Ammon's horn (tissue), 1 donor: ENCODE measurements at regions not wholly inside any gene's neighbourhood (a gene's known extent, or its start where the extent isn't known, plus 50 kb on each side); places are given as distances from the start of the nearest gene placed in this dataset.

ENCODE experiments used
- DNase-seq: peaks from one replicate; pipeline ENCODE4 v3.0.0-alpha.2; 2016; ENCODE audit warnings: low spot score

DNA sequence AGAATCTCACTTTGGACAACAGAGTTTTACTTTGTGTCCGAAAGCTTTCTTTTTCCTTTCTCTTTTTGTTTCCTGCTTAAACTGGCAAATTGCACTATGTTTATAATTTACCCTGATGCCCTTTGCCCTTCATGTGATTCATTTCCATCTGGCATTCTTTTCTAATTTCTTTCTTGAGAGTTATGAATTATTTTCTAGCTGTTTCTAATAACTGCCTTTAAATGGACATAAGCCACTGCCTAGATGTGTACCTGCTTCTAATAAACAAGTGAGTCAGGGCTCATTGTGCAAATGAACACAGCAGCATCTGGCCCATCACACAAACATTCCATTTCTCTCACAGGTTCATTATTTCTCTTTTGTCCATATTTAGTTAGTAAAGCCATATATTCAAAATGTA lies 242.3 kb upstream of the GPRIN3 start:
- DNase-seq: no peak

DNA sequence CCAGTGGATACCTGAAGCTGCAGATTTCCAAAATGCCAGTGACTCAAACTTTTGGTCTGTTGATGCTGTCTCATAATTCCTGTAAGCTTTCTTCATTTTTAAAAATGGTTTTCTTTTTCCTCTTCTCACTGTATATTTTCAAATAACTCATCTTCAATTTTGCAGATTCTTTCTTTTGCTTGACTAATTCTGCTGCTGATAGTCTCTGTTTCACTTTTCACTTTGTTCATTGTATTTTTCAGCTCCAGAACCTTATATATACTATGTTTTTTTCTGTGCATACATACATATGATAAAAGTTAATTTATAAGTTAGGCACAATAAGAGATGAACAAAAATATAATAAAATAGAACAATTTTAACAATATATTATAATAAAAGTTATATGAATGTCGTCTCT lies 237.7 kb upstream of the GPRIN3 start:
- DNase-seq: no peak

DNA sequence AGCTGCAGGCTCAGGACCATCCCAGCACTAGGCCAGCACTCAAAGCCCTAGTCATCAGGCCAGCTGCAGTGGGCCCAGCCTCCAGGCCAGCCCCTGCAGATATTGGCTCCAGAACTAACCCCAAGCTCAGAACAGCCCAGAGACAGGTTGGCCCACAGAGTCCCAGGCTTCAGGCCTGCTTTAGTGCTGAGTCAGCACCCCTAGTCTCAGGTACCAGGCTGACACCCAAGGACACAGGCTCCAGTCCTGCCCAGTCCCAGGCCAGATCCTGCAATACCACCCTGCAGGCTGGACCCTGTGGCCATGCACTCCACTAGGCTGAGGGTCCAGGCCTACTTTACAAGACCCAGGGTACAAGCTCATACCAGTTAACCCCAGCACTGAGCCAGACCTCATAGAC lies 234.4 kb upstream of the GPRIN3 start:
- DNase-seq: no peak

DNA sequence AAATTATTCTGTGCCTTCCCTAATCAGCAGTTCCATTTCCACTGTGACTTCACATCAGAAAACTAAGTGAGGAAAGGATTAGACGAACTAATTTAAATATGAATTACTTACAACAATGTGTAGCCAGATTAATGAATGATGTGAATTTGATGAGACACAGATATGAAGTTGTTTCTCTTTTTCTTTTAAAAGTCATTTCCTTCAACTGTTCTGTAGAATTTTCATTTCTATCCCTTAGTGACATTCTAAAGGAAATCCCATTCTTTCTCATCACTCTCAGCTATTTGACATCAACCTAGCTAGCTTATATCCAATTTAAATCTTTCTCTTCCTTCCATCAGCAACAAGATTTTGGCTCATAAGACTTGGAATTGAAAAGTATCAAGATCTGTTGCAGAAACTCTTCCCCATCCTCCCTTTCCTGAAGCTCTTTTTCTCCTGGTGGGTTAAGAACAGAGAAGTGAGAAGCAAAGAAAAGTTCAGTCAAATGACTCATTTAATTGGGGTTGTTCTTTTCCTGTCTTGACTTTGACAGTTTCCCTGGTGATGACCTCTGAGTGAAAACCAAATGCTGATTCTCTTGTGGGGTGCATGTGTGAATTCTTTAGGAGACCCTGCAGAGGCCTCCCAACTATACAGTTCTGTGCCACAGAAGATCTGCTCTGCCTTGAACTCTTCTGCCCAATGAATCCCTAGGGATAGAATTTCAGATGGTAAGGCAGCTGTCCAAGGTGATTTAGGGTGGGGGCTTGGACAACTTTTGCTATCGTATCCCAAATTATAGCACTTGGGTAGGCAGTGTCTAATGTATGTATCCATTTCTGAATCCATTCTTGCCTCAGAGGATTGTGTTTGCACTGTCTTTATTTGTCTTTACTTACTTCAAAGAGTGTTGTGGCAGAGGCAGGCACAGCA lies 232.5 kb upstream of the GPRIN3 start:
- no peak for DNase-seq

- DNase-seq: no peak
Observed at GRCh38 chr4:89539374-89539773, 231.8 kb upstream of the GPRIN3 start.

GRCh38 chr4:89538886-89539285 lies 231.3 kb upstream of the GPRIN3 start:
- no peak for DNase-seq

GRCh38 chr4:89538171-89538570 lies 230.6 kb upstream of the GPRIN3 start:
- DNase-seq: no peak

DNA sequence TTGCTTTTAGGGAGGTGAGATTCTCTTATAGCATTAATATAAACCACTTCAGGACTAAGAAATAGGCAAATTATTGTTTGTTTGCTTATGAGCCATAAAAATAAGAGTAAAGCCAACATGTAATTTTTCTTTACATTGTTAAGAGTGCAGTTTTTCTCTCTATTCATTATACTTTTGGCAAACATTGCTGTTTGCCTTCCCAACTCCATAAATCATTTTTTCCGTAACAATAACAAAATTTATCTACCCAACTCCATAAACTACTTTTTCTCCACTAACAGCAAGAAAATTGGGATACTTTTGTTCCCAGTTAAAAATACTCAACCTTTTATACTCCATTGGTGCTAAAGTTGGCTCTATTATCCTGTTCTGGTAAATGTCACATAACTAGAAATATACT lies 229.7 kb upstream of the GPRIN3 start:
- DNase-seq: no peak

DNA sequence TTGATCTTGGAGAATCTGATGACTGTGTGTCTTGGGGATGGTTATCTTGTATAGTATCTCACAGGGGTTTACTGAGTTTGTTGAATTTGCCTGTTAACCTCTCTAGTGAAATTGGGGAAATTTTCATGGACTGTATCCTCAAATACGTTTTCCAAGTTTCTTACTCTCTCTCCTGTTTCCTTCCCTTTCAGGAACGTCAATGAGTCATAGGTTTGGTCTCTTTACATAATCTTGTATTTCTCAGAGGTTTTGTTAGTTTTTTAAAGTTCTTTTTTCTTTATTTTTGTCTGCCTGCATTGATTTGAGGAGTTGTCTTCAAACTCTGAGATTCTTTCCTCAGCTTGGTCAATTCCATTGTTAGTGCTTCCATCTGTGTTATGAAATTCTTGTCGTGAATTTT lies 227.7 kb upstream of the GPRIN3 start:
- no peak for DNase-seq

- no peak for DNase-seq
Observed at GRCh38 chr4:89534356-89534755, 226.8 kb upstream of the GPRIN3 start.

DNA sequence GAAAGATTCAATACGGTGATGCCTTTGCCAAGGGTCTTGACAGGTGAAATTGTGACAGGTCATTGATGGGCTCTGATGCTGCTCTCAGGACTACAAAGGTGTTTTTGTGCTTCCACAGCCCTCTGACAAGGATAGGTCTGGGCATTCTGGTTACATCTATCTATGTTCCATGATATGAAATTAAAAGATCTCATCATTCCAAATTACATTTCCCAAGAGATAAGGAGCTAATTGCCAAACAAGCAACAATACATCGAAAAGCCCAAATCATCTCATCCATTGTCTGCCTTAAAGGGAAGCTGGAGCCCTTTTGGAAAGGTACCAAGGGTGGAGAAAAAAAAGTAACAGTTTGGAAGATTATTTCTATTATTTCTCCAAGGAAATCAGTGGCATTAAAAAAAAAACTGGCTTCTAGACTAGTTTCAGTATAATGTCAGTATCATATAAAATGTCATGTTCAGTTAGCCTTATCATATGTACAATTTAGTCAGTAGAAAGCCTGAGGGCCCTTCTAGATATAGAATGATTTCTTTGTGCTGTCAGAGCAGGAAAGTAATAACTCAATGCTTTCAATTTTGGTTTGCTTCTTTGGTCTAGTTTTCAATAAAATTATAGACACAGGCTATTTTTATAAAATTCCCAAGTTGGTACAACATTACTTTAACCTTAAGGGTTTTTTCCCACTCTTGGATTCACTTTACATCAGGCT lies 224.5 kb upstream of the GPRIN3 start:
- no peak for DNase-seq

- no peak for DNase-seq
Observed at GRCh38 chr4:89528526-89529133, 221.0 kb upstream of the GPRIN3 start.

- no peak for DNase-seq
Observed at GRCh38 chr4:89521826-89522225, 214.2 kb upstream of the GPRIN3 start.

DNA sequence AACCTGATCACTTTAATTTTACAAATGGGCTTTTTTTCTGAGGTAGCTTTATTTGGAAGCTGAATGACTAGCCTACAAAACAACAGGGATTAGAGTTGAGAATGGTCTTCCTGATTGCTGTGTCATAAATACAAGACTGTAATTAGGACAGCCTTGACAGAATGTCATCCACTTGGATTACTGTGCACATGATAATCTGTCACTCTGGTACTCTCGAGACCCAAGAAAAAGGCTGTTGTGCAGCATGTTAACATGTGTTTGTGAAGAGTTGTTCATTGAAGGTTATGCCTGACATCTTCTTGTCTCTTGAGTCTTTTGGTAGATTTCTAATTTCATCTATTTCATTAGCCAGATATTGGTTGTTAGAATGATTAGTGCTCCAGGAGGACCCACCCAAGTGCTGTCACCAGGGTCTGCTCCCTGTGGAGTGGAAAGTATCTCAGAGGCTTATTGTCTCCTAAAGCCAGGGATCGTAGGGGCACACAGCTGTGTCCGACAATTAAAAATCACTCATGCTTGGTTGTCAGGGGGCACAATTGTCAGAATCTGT lies 212.2 kb upstream of the GPRIN3 start:
- no peak for DNase-seq

GRCh38 chr4:89518259-89518658 lies 210.7 kb upstream of the GPRIN3 start:
- DNase-seq: no peak

GRCh38 chr4:89514811-89515210 lies 207.2 kb upstream of the GPRIN3 start:
- DNase-seq: no peak

- DNase-seq: no peak
Observed at GRCh38 chr4:89511776-89512175, 204.2 kb upstream of the GPRIN3 start.

GRCh38 chr4:89509708-89510281 lies 202.2 kb upstream of the GPRIN3 start:
- DNase-seq: no peak

- no peak for DNase-seq
Observed at GRCh38 chr4:89506866-89507491, 199.4 kb upstream of the GPRIN3 start.

DNA sequence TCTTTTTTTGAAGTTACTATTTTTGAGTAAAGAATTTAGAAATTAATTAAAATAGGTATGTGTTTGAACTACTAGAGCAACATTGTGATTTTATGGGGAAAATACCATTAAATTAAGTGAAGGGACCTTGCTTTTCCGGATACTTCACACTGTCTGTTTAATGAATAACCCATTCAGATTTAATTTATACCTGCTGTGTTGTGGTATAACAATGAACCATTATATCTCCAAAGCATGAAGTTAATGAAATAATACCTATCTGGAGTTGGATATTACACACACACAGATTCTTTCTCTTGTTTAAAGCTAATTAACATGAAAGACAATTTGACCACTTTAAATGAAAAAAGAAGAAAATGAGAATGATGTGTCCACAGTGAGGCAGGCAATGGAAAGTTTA lies 195.0 kb upstream of the GPRIN3 start:
- no peak for DNase-seq

- DNase-seq: no peak
Observed at GRCh38 chr4:89497517-89498308, 190.1 kb upstream of the GPRIN3 start.
